ENCODE measurements at regions not wholly inside any gene's neighbourhood (a gene's known extent, or its start where the extent isn't known, plus 50 kb on each side); places are given as distances from the start of the nearest gene placed in this dataset.
"Not testable (repeated sequence)": the region's sequence is repeated elsewhere in the genome, so short reads cannot be mapped to it uniquely, and the experiment has no call there.

DNA sequence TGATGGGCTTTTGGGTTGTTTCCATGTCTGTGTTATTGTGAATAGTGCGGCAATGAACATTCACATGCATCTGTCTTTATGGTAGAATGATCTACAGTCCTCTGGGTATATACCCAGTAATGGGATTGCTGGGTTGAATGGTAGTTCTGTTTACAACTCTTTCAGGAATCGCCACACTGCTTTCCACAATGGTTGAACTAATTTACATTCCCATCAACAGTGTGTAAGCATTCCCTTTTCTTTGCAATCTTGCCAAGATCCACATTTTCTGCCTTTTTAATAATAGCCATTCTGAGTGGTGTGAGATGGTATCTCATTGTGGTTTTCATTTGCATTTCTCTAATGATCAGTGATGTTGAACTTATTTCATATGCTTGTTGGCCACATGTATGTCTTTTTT, 756.5 kb downstream of the DIAPH3 start:
- H4K20me1 ChIP-seq (ENCODE audit: insufficient read depth); DNase-seq; H3K4me1 ChIP-seq (ENCODE audit: control insufficient read depth in 1 of 2, insufficient read depth in 2 of 2, low read depth in 1 of 2, low read length in 1 of 2); H3K27me3 ChIP-seq (ENCODE audit: insufficient read depth); H3K27ac ChIP-seq (ENCODE audit: low read depth in 2 of 2, low read length in 1 of 2); H3K79me2 ChIP-seq (ENCODE audit: insufficient read depth); H3K36me3 ChIP-seq (replicated peaks in 1 of 2; ENCODE audit: control insufficient read depth in 1 of 2, insufficient read depth in 2 of 2, low read length in 1 of 2); H3K9me2 ChIP-seq; POLR2A ChIA-PET; H2AFZ ChIP-seq (ENCODE audit: low read depth); H3K9ac ChIP-seq; H3K4me2 ChIP-seq; H3K9me3 ChIP-seq; H3K4me3 ChIP-seq (ENCODE audit: low read depth in 2 of 2, low read length in 1 of 2); H3F3A ChIP-seq (replicated peaks; ENCODE audit: insufficient read depth): not testable (repeated sequence)
- 83% methylated on average over 2 of the region's 2 CpGs for WGBS (ENCODE audit: low lambda C conversion rate)
- CTCF ChIA-PET: interaction anchor here (3.6 kb wide), 1 partner anchor 15 kb away, joined by 12 read pairs; no protein-coding TSS in a partner anchor

DNA sequence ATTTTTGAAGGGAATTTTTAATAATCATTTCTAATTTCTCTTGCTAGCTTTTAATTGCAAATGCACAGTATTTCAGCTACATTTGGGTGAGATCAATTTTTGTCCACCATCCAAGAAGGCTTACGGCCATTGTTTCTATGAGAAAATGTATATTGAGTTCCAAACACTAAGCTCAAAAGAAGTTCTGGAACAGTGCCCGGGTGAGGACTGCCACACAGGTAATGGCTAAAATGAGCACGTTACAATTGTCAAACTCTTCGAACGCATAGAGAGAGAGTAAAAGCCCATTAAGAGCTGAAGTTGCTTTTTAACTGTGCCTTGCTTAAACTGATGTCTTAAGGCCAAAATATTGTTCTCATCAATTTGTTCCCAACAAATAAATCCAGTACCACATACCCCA, 755.0 kb downstream of the DIAPH3 start:
- Histone ChIP-seq H3K9me2 (no peaks in the 10 kb centered on the region), H3F3A (replicated peaks; ENCODE audit: insufficient read depth) (peaks cover 3% of the 10 kb centered on the region), H3K9me3 (peaks cover 7% of the 10 kb centered on the region; the same call in 1 of the 2 replicates), H3K36me3 (replicated peaks in 1 of 2; ENCODE audit: control insufficient read depth in 1 of 2, insufficient read depth in 2 of 2, low read length in 1 of 2) (no peaks in the 10 kb centered on the region), H3K4me2 (no peak overlapping the region), H2AFZ (ENCODE audit: low read depth) (no peak overlapping the region), H3K4me3 (ENCODE audit: low read depth in 2 of 2, low read length in 1 of 2) (no peak overlapping the region), H3K9ac (no peak overlapping the region), H3K27ac (ENCODE audit: low read depth in 2 of 2, low read length in 1 of 2) (no peak overlapping the region), H3K27me3 (ENCODE audit: insufficient read depth) (no peaks in the 10 kb centered on the region), H3K4me1 (ENCODE audit: control insufficient read depth in 1 of 2, insufficient read depth in 2 of 2, low read depth in 1 of 2, low read length in 1 of 2) (peaks cover 3 to 10% of the 10 kb centered on the region in 2 experiments; a peak in 2 of 4 replicates), H3K79me2 (ENCODE audit: insufficient read depth) (no peaks in the 10 kb centered on the region), H4K20me1 (ENCODE audit: insufficient read depth) (no peaks in the 10 kb centered on the region)
- TF ChIP-seq MEF2A (IDR thresholded peaks at IDR 0.05; ENCODE audit: borderline replicate concordance, low read depth): no peak
- TF ChIP-seq SMC3 (IDR thresholded peaks at IDR 0.05; ENCODE audit: low read depth, low read length): no peak
- TF ChIP-seq GATA2 (CRISPR knock-in tag; IDR thresholded peaks at IDR 0.05): no peak
- TF ChIP-seq, protein P1, sequence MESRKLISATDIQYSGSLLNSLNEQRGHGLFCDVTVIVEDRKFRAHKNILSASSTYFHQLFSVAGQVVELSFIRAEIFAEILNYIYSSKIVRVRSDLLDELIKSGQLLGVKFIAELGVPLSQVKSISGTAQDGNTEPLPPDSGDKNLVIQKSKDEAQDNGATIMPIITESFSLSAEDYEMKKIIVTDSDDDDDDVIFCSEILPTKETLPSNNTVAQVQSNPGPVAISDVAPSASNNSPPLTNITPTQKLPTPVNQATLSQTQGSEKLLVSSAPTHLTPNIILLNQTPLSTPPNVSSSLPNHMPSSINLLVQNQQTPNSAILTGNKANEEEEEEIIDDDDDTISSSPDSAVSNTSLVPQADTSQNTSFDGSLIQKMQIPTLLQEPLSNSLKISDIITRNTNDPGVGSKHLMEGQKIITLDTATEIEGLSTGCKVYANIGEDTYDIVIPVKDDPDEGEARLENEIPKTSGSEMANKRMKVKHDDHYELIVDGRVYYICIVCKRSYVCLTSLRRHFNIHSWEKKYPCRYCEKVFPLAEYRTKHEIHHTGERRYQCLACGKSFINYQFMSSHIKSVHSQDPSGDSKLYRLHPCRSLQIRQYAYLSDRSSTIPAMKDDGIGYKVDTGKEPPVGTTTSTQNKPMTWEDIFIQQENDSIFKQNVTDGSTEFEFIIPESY (IDR thresholded peaks at IDR 0.05; ENCODE audit: borderline replicate concordance, low read depth): no peak
- no peak for TF ChIP-seq CHD2 (IDR thresholded peaks at IDR 0.05; ENCODE audit: low read length, partially characterized antibody)
- TF ChIP-seq MXI1 (IDR thresholded peaks at IDR 0.05; ENCODE audit: low read depth, low read length): no peak
- TF ChIP-seq TEAD4 (IDR thresholded peaks at IDR 0.05; ENCODE audit: borderline replicate concordance, insufficient read depth): no peak
- no peak for TF ChIP-seq ELF1 (IDR thresholded peaks at IDR 0.05)
- TF ChIP-seq, protein P2, sequence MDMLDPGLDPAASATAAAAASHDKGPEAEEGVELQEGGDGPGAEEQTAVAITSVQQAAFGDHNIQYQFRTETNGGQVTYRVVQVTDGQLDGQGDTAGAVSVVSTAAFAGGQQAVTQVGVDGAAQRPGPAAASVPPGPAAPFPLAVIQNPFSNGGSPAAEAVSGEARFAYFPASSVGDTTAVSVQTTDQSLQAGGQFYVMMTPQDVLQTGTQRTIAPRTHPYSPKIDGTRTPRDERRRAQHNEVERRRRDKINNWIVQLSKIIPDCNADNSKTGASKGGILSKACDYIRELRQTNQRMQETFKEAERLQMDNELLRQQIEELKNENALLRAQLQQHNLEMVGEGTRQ (IDR thresholded peaks at IDR 0.05; ENCODE audit: borderline replicate concordance, low read depth, low read length): no peak
- no peak for TF ChIP-seq RXRA (IDR thresholded peaks at IDR 0.05; ENCODE audit: borderline replicate concordance, low read depth)
- TF ChIP-seq, protein P3, sequence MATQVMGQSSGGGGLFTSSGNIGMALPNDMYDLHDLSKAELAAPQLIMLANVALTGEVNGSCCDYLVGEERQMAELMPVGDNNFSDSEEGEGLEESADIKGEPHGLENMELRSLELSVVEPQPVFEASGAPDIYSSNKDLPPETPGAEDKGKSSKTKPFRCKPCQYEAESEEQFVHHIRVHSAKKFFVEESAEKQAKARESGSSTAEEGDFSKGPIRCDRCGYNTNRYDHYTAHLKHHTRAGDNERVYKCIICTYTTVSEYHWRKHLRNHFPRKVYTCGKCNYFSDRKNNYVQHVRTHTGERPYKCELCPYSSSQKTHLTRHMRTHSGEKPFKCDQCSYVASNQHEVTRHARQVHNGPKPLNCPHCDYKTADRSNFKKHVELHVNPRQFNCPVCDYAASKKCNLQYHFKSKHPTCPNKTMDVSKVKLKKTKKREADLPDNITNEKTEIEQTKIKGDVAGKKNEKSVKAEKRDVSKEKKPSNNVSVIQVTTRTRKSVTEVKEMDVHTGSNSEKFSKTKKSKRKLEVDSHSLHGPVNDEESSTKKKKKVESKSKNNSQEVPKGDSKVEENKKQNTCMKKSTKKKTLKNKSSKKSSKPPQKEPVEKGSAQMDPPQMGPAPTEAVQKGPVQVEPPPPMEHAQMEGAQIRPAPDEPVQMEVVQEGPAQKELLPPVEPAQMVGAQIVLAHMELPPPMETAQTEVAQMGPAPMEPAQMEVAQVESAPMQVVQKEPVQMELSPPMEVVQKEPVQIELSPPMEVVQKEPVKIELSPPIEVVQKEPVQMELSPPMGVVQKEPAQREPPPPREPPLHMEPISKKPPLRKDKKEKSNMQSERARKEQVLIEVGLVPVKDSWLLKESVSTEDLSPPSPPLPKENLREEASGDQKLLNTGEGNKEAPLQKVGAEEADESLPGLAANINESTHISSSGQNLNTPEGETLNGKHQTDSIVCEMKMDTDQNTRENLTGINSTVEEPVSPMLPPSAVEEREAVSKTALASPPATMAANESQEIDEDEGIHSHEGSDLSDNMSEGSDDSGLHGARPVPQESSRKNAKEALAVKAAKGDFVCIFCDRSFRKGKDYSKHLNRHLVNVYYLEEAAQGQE (IDR thresholded peaks at IDR 0.05; ENCODE audit: low read depth, low read length): no peak
- no peak for TF ChIP-seq EP300 (IDR thresholded peaks at IDR 0.05; ENCODE audit: borderline replicate concordance in 1 of 2, low read depth in 1 of 2, low read length in 1 of 2)
- no peak for TF ChIP-seq YY1 (IDR thresholded peaks at IDR 0.05; ENCODE audit: low read depth)
- no peak for TF ChIP-seq FOXJ3 (CRISPR knock-in tag; IDR thresholded peaks at IDR 0.05)
- no peak for TF ChIP-seq POLR2AphosphoS5 (IDR thresholded peaks at IDR 0.05; ENCODE audit: low read depth, low read length)
- no peak for TF ChIP-seq RCOR1 (IDR thresholded peaks at IDR 0.05; ENCODE audit: low read length)
- TF ChIP-seq TAF1 (IDR thresholded peaks at IDR 0.05; ENCODE audit: borderline replicate concordance, low read depth, low read length): no peak
- TF ChIP-seq, protein P4, sequence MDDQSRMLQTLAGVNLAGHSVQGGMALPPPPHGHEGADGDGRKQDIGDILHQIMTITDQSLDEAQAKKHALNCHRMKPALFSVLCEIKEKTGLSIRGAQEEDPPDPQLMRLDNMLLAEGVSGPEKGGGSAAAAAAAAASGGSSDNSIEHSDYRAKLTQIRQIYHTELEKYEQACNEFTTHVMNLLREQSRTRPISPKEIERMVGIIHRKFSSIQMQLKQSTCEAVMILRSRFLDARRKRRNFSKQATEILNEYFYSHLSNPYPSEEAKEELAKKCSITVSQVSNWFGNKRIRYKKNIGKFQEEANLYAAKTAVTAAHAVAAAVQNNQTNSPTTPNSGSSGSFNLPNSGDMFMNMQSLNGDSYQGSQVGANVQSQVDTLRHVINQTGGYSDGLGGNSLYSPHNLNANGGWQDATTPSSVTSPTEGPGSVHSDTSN (IDR thresholded peaks at IDR 0.05): no peak
- 88% methylated on average over 5 of the region's 5 CpGs for WGBS (ENCODE audit: low lambda C conversion rate)
- no peak for DNase-seq
- ChIA-PET CTCF (interaction anchor here (1.3 to 3.6 kb wide), 3 partner anchors 10 to 269 kb away, joined by 3 to 12 read pairs (median 4); no protein-coding TSS in a partner anchor), POLR2A (no interaction called here)
